Superior temporal gyrus (tissue), 1 donor: ENCODE measurements at regions not wholly inside any gene's neighbourhood (a gene's known extent, or its start where the extent isn't known, plus 50 kb on each side); places are given as distances from the start of the nearest gene placed in this dataset.
"Not testable (repeated sequence)": the region's sequence is repeated elsewhere in the genome, so short reads cannot be mapped to it uniquely, and the experiment has no call there.

Experiments used
- DNase-seq: peaks from one replicate; pipeline ENCODE4 v3.0.0-alpha.2; 2016; ENCODE audit errors: extremely low spot score

- not testable (repeated sequence) for DNase-seq
These were observed 72.4 kb upstream of the PRKX start for GRCh38 chrX:3785822-3786221.

- DNase-seq, result no peak
These were observed 67.1 kb upstream of the PRKX start for GRCh38 chrX:3780564-3780963.

- no peak for DNase-seq
These were observed 66.1 kb upstream of the PRKX start for GRCh38 chrX:3779546-3779945.

- DNase-seq, result no peak
These were observed 64.0 kb upstream of the PRKX start for GRCh38 chrX:3777416-3777815.

GRCh38 chrX:3771766-3772165, 58.3 kb upstream of the PRKX start:
- DNase-seq, result no peak

- DNase-seq, result no peak
These were observed 55.4 kb upstream of the PRKX start for GRCh38 chrX:3768881-3769280.
